ENCODE measurements at regions not wholly inside any gene's neighbourhood (a gene's known extent, or its start where the extent isn't known, plus 50 kb on each side); places are given as distances from the start of the nearest gene placed in this dataset.
"Not testable (repeated sequence)": the region's sequence is repeated elsewhere in the genome, so short reads cannot be mapped to it uniquely, and the experiment has no call there.

- Histone ChIP-seq H3K27ac (ENCODE audit: low read depth, low read length) (no peak overlapping the region), H3K9me3 (ENCODE audit: control insufficient read depth in 1 of 2, insufficient read depth in 1 of 2, low read depth in 1 of 2, low read length in 2 of 2) (no peaks in the 10 kb centered on the region), H3K9me2 (ENCODE audit: insufficient read depth) (no peaks in the 10 kb centered on the region), H3K4me1 (ENCODE audit: control insufficient read depth in 1 of 2, insufficient read depth in 2 of 2, low read length in 2 of 2) (no peaks in the 10 kb centered on the region), H2AFZ (ENCODE audit: low read depth, low read length, poor library complexity, severe bottlenecking) (no peak overlapping the region), H3K36me3 (ENCODE audit: control insufficient read depth in 1 of 2, insufficient read depth in 2 of 2, low read length in 2 of 2) (no peaks in the 10 kb centered on the region), H4K20me1 (ENCODE audit: insufficient read depth) (no peaks in the 10 kb centered on the region), H3K4me3 (replicated peaks in 1 of 2; ENCODE audit: low read depth in 1 of 2, low read length in 2 of 2) (no peak overlapping the region), H3K27me3 (ENCODE audit: insufficient read depth, low read length) (0 out of 2 replicates have a peak, but pooled peaks cover 7% of the 10 kb centered on the region), H3K4me2 (ENCODE audit: low read length) (no peak overlapping the region), H3K9ac (ENCODE audit: low read length) (no peak overlapping the region), H3K79me2 (ENCODE audit: insufficient read depth, low read length) (no peaks in the 10 kb centered on the region)
- BruUV-seq (replicated peaks) = no TSS peak
- DNase-seq (ENCODE audit: low read depth, low spot score) (no peak), ATAC-seq (no peak)
- ChIA-PET POLR2A (no interaction called here), CTCF (no interaction called here), RAD21 (ENCODE audit: low non-redundant PET in 1 of 2, low total read pairs in 2 of 2, uncharacterized antibody in 2 of 2, unreplicated experiment in 2 of 2) (no interaction called here)
- intact Hi-C loops (cut with micrococcal nuclease) = no loop called here
- TF ChIP-seq ELF1 (IDR thresholded peaks at IDR 0.05; ENCODE audit: borderline replicate concordance, low read depth) (no peak), FOSL1 (IDR thresholded peaks at IDR 0.05; ENCODE audit: low read depth) (no peak), SP1 (IDR thresholded peaks at IDR 0.05; ENCODE audit: low read depth) (no peak), REST (IDR thresholded peaks at IDR 0.05; ENCODE audit: low read depth) (no peak), POLR2AphosphoS5 (IDR thresholded peaks at IDR 0.05; ENCODE audit: low read depth, low read length) (no peak), RAD21 (IDR thresholded peaks at IDR 0.05; ENCODE audit: low read depth) (no peak), CBX3 (IDR thresholded peaks at IDR 0.05; ENCODE audit: low read depth) (no peak), ZFX (IDR thresholded peaks at IDR 0.05) (no peak), ZBTB33 (IDR thresholded peaks at IDR 0.05; ENCODE audit: extremely low read depth, insufficient replicate concordance, low read length) (no peak), SIN3A (IDR thresholded peaks at IDR 0.05; ENCODE audit: low read depth) (no peak), POLR2A (IDR thresholded peaks at IDR 0.05; ENCODE audit: borderline replicate concordance, extremely low read depth, insufficient read depth, insufficient read length) (no peak), JUND (IDR thresholded peaks at IDR 0.05) (no peak), CTCF (IDR thresholded peaks at IDR 0.05 in 2 of 3, conservative IDR thresholded peaks at IDR 0.05 in 1 of 3; ENCODE audit: borderline replicate concordance in 1 of 3, insufficient read depth in 1 of 3, low read depth in 2 of 3, low read length in 2 of 3) (no peak), TCF7L2 (IDR thresholded peaks at IDR 0.05; ENCODE audit: borderline replicate concordance, extremely low read depth, insufficient read depth, insufficient read length) (no peak)
Observed at GRCh38 chr11:95611827-95612226, 177.8 kb downstream of the FAM76B start.

- ATAC-seq; H3K9me2 ChIP-seq (ENCODE audit: insufficient read depth); intact Hi-C loops (cut with micrococcal nuclease); H3K4me2 ChIP-seq (ENCODE audit: low read length); H3K9ac ChIP-seq (ENCODE audit: low read length); H3K79me2 ChIP-seq (ENCODE audit: insufficient read depth, low read length); H3K4me1 ChIP-seq (ENCODE audit: control insufficient read depth in 1 of 2, insufficient read depth in 2 of 2, low read length in 2 of 2); BruUV-seq (replicated peaks); DNase-seq (ENCODE audit: low read depth, low spot score); H3K27me3 ChIP-seq (ENCODE audit: insufficient read depth, low read length); POLR2A ChIA-PET; H2AFZ ChIP-seq (ENCODE audit: low read depth, low read length, poor library complexity, severe bottlenecking); CTCF ChIA-PET; H4K20me1 ChIP-seq (ENCODE audit: insufficient read depth); H3K9me3 ChIP-seq (ENCODE audit: control insufficient read depth in 1 of 2, insufficient read depth in 1 of 2, low read depth in 1 of 2, low read length in 2 of 2); RAD21 ChIA-PET (ENCODE audit: low non-redundant PET in 1 of 2, low total read pairs in 2 of 2, uncharacterized antibody in 2 of 2, unreplicated experiment in 2 of 2); H3K36me3 ChIP-seq (ENCODE audit: control insufficient read depth in 1 of 2, insufficient read depth in 2 of 2, low read length in 2 of 2); H3K27ac ChIP-seq (ENCODE audit: low read depth, low read length); H3K4me3 ChIP-seq (replicated peaks in 1 of 2; ENCODE audit: low read depth in 1 of 2, low read length in 2 of 2): not testable (repeated sequence)
Observed at GRCh38 chr11:95610185-95610584, 179.4 kb downstream of the FAM76B start.

Measured in HCT116 (cell line).